ENCODE measurements at regions not wholly inside any gene's neighbourhood (a gene's known extent, or its start where the extent isn't known, plus 50 kb on each side); places are given as distances from the start of the nearest gene placed in this dataset.

GRCh38 chr6:113644861-113645575, 212.1 kb upstream of the MARCKS start:
- no peak overlapping the region for H3K27ac Mint-ChIP-seq
- no peak for ATAC-seq
- no peak overlapping the region for H3K4me3 Mint-ChIP-seq
- H3K27me3 Mint-ChIP-seq, result peaks cover 2% of the 10 kb centered on the region
- H3K9me3 Mint-ChIP-seq (ENCODE audit: low read depth), result no peaks in the 10 kb centered on the region
- H3K36me3 Mint-ChIP-seq (ENCODE audit: low read depth), result no peaks in the 10 kb centered on the region
- ChIA-PET CTCF (no interaction called here), POLR2A (no interaction called here)
- no peaks in the 10 kb centered on the region for H3K4me1 Mint-ChIP-seq
- no peak for DNase-seq
- intact Hi-C loops (cut with DNase I, micrococcal nuclease), result no loop called here

GRCh38 chr6:113645576-113645970, 211.6 kb upstream of the MARCKS start:
- Mint-ChIP-seq H3K27me3 (peaks cover 2% of the 10 kb centered on the region), H3K9me3 (ENCODE audit: low read depth) (no peaks in the 10 kb centered on the region), H3K36me3 (ENCODE audit: low read depth) (no peaks in the 10 kb centered on the region), H3K4me3 (no peak overlapping the region), H3K27ac (no peak overlapping the region), H3K4me1 (no peaks in the 10 kb centered on the region)
- ATAC-seq, result no peak
- CTCF ChIA-PET, result interaction anchor here (0.6 kb wide), 1 partner anchor 1512 kb away, joined by 3 read pairs; no protein-coding TSS in a partner anchor
- intact Hi-C loops (cut with DNase I, micrococcal nuclease), result no loop called here
- POLR2A ChIA-PET, result no interaction called here
- DNase-seq, result no peak

- no peaks in the 10 kb centered on the region for H3K4me1 Mint-ChIP-seq
- ChIA-PET CTCF (interaction anchor here (0.6 to 1.3 kb wide), 2 partner anchors 10 to 1513 kb away, joined by 3 read pairs; no protein-coding TSS in a partner anchor), POLR2A (no interaction called here)
- DNase-seq, result no peak
- intact Hi-C loops (cut with DNase I, micrococcal nuclease), result no loop called here
- H3K36me3 Mint-ChIP-seq (ENCODE audit: low read depth), result no peaks in the 10 kb centered on the region
- no peaks in the 10 kb centered on the region for H3K9me3 Mint-ChIP-seq (ENCODE audit: low read depth)
- peaks cover 2% of the 10 kb centered on the region for H3K27me3 Mint-ChIP-seq
- H3K4me3 Mint-ChIP-seq, result no peak overlapping the region
- ATAC-seq, result no peak
- no peak overlapping the region for H3K27ac Mint-ChIP-seq
These were observed 211.2 kb upstream of the MARCKS start for GRCh38 chr6:113645986-113646385.

- ChIA-PET POLR2A (no interaction called here), CTCF (interaction anchor here (1.3 kb wide), 1 partner anchor 10 kb away, joined by 3 read pairs; no protein-coding TSS in a partner anchor)
- H3K27ac Mint-ChIP-seq, result no peak overlapping the region
- H3K4me3 Mint-ChIP-seq, result no peak overlapping the region
- peaks cover 4% of the 10 kb centered on the region for H3K27me3 Mint-ChIP-seq
- no peaks in the 10 kb centered on the region for H3K4me1 Mint-ChIP-seq
- ATAC-seq, result no peak
- no peaks in the 10 kb centered on the region for H3K9me3 Mint-ChIP-seq (ENCODE audit: low read depth)
- intact Hi-C loops (cut with DNase I, micrococcal nuclease), result no loop called here
- no peak for DNase-seq
- H3K36me3 Mint-ChIP-seq (ENCODE audit: low read depth), result no peaks in the 10 kb centered on the region
These were observed 210.4 kb upstream of the MARCKS start for GRCh38 chr6:113646701-113647100.

- intact Hi-C loops (cut with DNase I, micrococcal nuclease), result no loop called here
- ChIA-PET POLR2A (no interaction called here), CTCF (interaction anchor here (0.6 to 1.3 kb wide), 2 partner anchors 11 to 139 kb away, joined by 3 read pairs; no protein-coding TSS in a partner anchor)
- no peaks in the 10 kb centered on the region for H3K36me3 Mint-ChIP-seq (ENCODE audit: low read depth)
- no peak overlapping the region for H3K27ac Mint-ChIP-seq
- ATAC-seq (no peak), DNase-seq (no peak)
- peaks cover 4% of the 10 kb centered on the region for H3K27me3 Mint-ChIP-seq
- H3K9me3 Mint-ChIP-seq (ENCODE audit: low read depth), result no peaks in the 10 kb centered on the region
- H3K4me1 Mint-ChIP-seq, result no peaks in the 10 kb centered on the region
- H3K4me3 Mint-ChIP-seq, result no peak overlapping the region
These were observed 209.8 kb upstream of the MARCKS start for GRCh38 chr6:113647143-113647889.

- H3K4me3 Mint-ChIP-seq, result no peak overlapping the region
- no peaks in the 10 kb centered on the region for H3K36me3 Mint-ChIP-seq (ENCODE audit: low read depth)
- H3K4me1 Mint-ChIP-seq, result no peaks in the 10 kb centered on the region
- DNase-seq, result no peak
- peaks cover 5% of the 10 kb centered on the region for H3K27me3 Mint-ChIP-seq
- no peaks in the 10 kb centered on the region for H3K9me3 Mint-ChIP-seq (ENCODE audit: low read depth)
- intact Hi-C loops (cut with DNase I, micrococcal nuclease), result no loop called here
- CTCF ChIA-PET, result no interaction called here
- ATAC-seq, result no peak
- POLR2A ChIA-PET, result no interaction called here
- H3K27ac Mint-ChIP-seq, result no peak overlapping the region
These were observed 208.4 kb upstream of the MARCKS start for GRCh38 chr6:113648698-113649097.

- CTCF ChIA-PET, result interaction anchor here (0.7 kb wide), 1 partner anchor 1710 kb away, joined by 3 read pairs; no protein-coding TSS in a partner anchor
- Mint-ChIP-seq H3K9me3 (ENCODE audit: low read depth) (no peaks in the 10 kb centered on the region), H3K4me3 (no peak overlapping the region), H3K4me1 (no peaks in the 10 kb centered on the region), H3K27me3 (peaks cover 5% of the 10 kb centered on the region), H3K27ac (no peak overlapping the region), H3K36me3 (ENCODE audit: low read depth) (no peaks in the 10 kb centered on the region)
- intact Hi-C loops (cut with DNase I, micrococcal nuclease), result no loop called here
- DNase-seq, result no peak
- POLR2A ChIA-PET, result no interaction called here
- no peak for ATAC-seq
These were observed 207.9 kb upstream of the MARCKS start for GRCh38 chr6:113649276-113649675.

- no peak overlapping the region for H3K4me3 Mint-ChIP-seq
- no peaks in the 10 kb centered on the region for H3K4me1 Mint-ChIP-seq
- POLR2A ChIA-PET, result no interaction called here
- ATAC-seq (no peak), DNase-seq (no peak)
- intact Hi-C loops (cut with DNase I, micrococcal nuclease), result no loop called here
- no peaks in the 10 kb centered on the region for H3K9me3 Mint-ChIP-seq (ENCODE audit: low read depth)
- H3K27me3 Mint-ChIP-seq, result peaks cover 5% of the 10 kb centered on the region
- CTCF ChIA-PET, result no interaction called here
- no peaks in the 10 kb centered on the region for H3K36me3 Mint-ChIP-seq (ENCODE audit: low read depth)
- H3K27ac Mint-ChIP-seq, result no peak overlapping the region
These were observed 207.1 kb upstream of the MARCKS start for GRCh38 chr6:113649880-113650609.

GRCh38 chr6:113650610-113650979, 206.6 kb upstream of the MARCKS start:
- intact Hi-C loops (cut with DNase I, micrococcal nuclease), result no loop called here

GRCh38 chr6:113651120-113651519, 206.0 kb upstream of the MARCKS start:
- no peak overlapping the region for H3K27ac Mint-ChIP-seq
- ATAC-seq (no peak), DNase-seq (no peak)
- intact Hi-C loops (cut with DNase I, micrococcal nuclease), result no loop called here
- CTCF ChIA-PET, result no interaction called here
- H3K4me1 Mint-ChIP-seq, result no peaks in the 10 kb centered on the region
- H3K27me3 Mint-ChIP-seq, result peaks cover 5% of the 10 kb centered on the region
- H3K36me3 Mint-ChIP-seq (ENCODE audit: low read depth), result no peaks in the 10 kb centered on the region
- H3K4me3 Mint-ChIP-seq, result no peak overlapping the region
- H3K9me3 Mint-ChIP-seq (ENCODE audit: low read depth), result no peaks in the 10 kb centered on the region
- POLR2A ChIA-PET, result no interaction called here

More at GRCh38 chr6:113650610-113650979, 206.6 kb upstream of the MARCKS start:
- no peaks in the 10 kb centered on the region for H3K36me3 Mint-ChIP-seq (ENCODE audit: low read depth)
- POLR2A ChIA-PET, result no interaction called here
- no peaks in the 10 kb centered on the region for H3K4me1 Mint-ChIP-seq
- CTCF ChIA-PET, result no interaction called here
- no peak for ATAC-seq
- no peak overlapping the region for H3K4me3 Mint-ChIP-seq
- no peak for DNase-seq
- H3K9me3 Mint-ChIP-seq (ENCODE audit: low read depth), result no peaks in the 10 kb centered on the region
- peaks cover 5% of the 10 kb centered on the region for H3K27me3 Mint-ChIP-seq
- H3K27ac Mint-ChIP-seq, result no peak overlapping the region

- ATAC-seq, result no peak
- no peak for DNase-seq
- Mint-ChIP-seq H3K4me1 (no peaks in the 10 kb centered on the region), H3K9me3 (ENCODE audit: low read depth) (no peaks in the 10 kb centered on the region), H3K27me3 (peaks cover 5% of the 10 kb centered on the region), H3K4me3 (no peak overlapping the region), H3K27ac (no peak overlapping the region), H3K36me3 (ENCODE audit: low read depth) (no peaks in the 10 kb centered on the region)
- intact Hi-C loops (cut with DNase I, micrococcal nuclease), result no loop called here
- POLR2A ChIA-PET, result no interaction called here
- CTCF ChIA-PET, result no interaction called here
These were observed 205.2 kb upstream of the MARCKS start for GRCh38 chr6:113651920-113652319.

- no peaks in the 10 kb centered on the region for H3K36me3 Mint-ChIP-seq (ENCODE audit: low read depth)
- POLR2A ChIA-PET, result no interaction called here
- intact Hi-C loops (cut with DNase I, micrococcal nuclease), result no loop called here
These were observed 203.9 kb upstream of the MARCKS start for GRCh38 chr6:113653275-113653674.

More at GRCh38 chr6:113653275-113653674, 203.9 kb upstream of the MARCKS start:
- Mint-ChIP-seq H3K9me3 (ENCODE audit: low read depth) (no peaks in the 10 kb centered on the region), H3K27me3 (peaks cover 5% of the 10 kb centered on the region), H3K4me3 (no peak overlapping the region), H3K27ac (no peak overlapping the region), H3K4me1 (no peaks in the 10 kb centered on the region)
- CTCF ChIA-PET, result no interaction called here
- DNase-seq, result no peak
- ATAC-seq, result no peak

All from activated CD4-positive, alpha-beta T cell treated with anti-CD3 and anti-CD28 coated beads for 36 hours (primary cell).